Glutamatergic neuron (in vitro differentiated cells): ENCODE measurements at regions not wholly inside any gene's neighbourhood (a gene's known extent, or its start where the extent isn't known, plus 50 kb on each side); places are given as distances from the start of the nearest gene placed in this dataset.
"Not testable (repeated sequence)": the region's sequence is repeated elsewhere in the genome, so short reads cannot be mapped to it uniquely, and the experiment has no call there.

Experiments used
- DNase-seq: peaks from one replicate; pipeline ENCODE4 v3.0.0; 2022
- H3K27ac Mint-ChIP-seq: one replicate; pipeline ENCODE4 v1.8.0; 2020; ENCODE audit warnings: mild to moderate bottlenecking, mixed read lengths, inconsistent platforms; ENCODE audit not compliant: unreplicated experiment
- H3K27me3 Mint-ChIP-seq: one replicate; pipeline ENCODE4 v1.8.0; 2020; ENCODE audit warnings: mild to moderate bottlenecking, moderate library complexity, mixed read lengths, inconsistent platforms; ENCODE audit not compliant: unreplicated experiment
- H3K36me3 Mint-ChIP-seq: one replicate; pipeline ENCODE4 v1.8.0; 2020; ENCODE audit warnings: mild to moderate bottlenecking, mixed read lengths, inconsistent platforms; ENCODE audit not compliant: unreplicated experiment
- H3K4me1 Mint-ChIP-seq: one replicate; pipeline ENCODE4 v1.8.0; 2020; ENCODE audit warnings: mild to moderate bottlenecking, low read depth, mixed read lengths, inconsistent platforms; ENCODE audit not compliant: unreplicated experiment
- H3K4me3 Mint-ChIP-seq: one replicate; pipeline ENCODE4 v1.8.0; 2020; ENCODE audit warnings: mild to moderate bottlenecking, mixed read lengths, inconsistent platforms; ENCODE audit not compliant: unreplicated experiment
- H3K9me3 Mint-ChIP-seq: one replicate; pipeline ENCODE4 v1.8.0; 2020; ENCODE audit warnings: mild to moderate bottlenecking, moderate library complexity, mixed read lengths, inconsistent platforms; ENCODE audit not compliant: unreplicated experiment
- CTCF ChIP-seq: fragments of 200-600 bp; sonication (generic); IDR thresholded peaks from one replicate; pipeline ENCODE4 v1.5.0; 2021; ENCODE audit not compliant: partially characterized antibody, unreplicated experiment

- peaks cover 7% of the 10 kb centered on the region for H3K9me3 Mint-ChIP-seq
Measured at GRCh38 chr12:131387281-131388163, 323.4 kb upstream of the SFSWAP start.

GRCh38 chr12:131388164-131389053 is 322.5 kb upstream of the SFSWAP start:
- not testable (repeated sequence) for DNase-seq, H3K27ac Mint-ChIP-seq, H3K27me3 Mint-ChIP-seq, H3K36me3 Mint-ChIP-seq, H3K4me3 Mint-ChIP-seq, H3K9me3 Mint-ChIP-seq
- H3K4me1 Mint-ChIP-seq, result peaks cover 11% of the 10 kb centered on the region

More at GRCh38 chr12:131387281-131388163, 323.4 kb upstream of the SFSWAP start:
- H3K27me3 Mint-ChIP-seq, result peaks cover 10% of the 10 kb centered on the region
- H3K27ac Mint-ChIP-seq, result no peak overlapping the region
- no peak overlapping the region for H3K4me3 Mint-ChIP-seq
- TF ChIP-seq CTCF, result no peak
- no peak for DNase-seq
- peaks cover 11% of the 10 kb centered on the region for H3K4me1 Mint-ChIP-seq
- peaks cover 5% of the 10 kb centered on the region for H3K36me3 Mint-ChIP-seq

- no peak for TF ChIP-seq CTCF
- DNase-seq, result no peak
- Mint-ChIP-seq H3K27me3 (peaks cover 8% of the 10 kb centered on the region), H3K4me3 (no peak overlapping the region), H3K36me3 (peaks cover 5% of the 10 kb centered on the region), H3K9me3 (peaks cover 13% of the 10 kb centered on the region), H3K4me1 (peaks cover 11% of the 10 kb centered on the region), H3K27ac (no peak overlapping the region)
Measured at GRCh38 chr12:131389054-131390013, 321.6 kb upstream of the SFSWAP start.

- peak overlapping the region; percentile 62 for H3K27ac Mint-ChIP-seq
- peaks cover 5% of the 10 kb centered on the region for H3K36me3 Mint-ChIP-seq
- DNase-seq, result no peak
- H3K4me1 Mint-ChIP-seq, result peaks cover 11% of the 10 kb centered on the region
- TF ChIP-seq CTCF, result no peak
- peak overlapping the region; percentile 42 for H3K4me3 Mint-ChIP-seq
- H3K9me3 Mint-ChIP-seq, result peaks cover 13% of the 10 kb centered on the region
- H3K27me3 Mint-ChIP-seq, result peaks cover 8% of the 10 kb centered on the region
Measured at GRCh38 chr12:131390412-131391334, 320.2 kb upstream of the SFSWAP start.
